CD4-positive, CD25-positive, alpha-beta regulatory T cell (primary cell): ENCODE measurements at regions not wholly inside any gene's neighbourhood (a gene's known extent, or its start where the extent isn't known, plus 50 kb on each side); places are given as distances from the start of the nearest gene placed in this dataset.
A peak's percentile ranks its signal among the peaks of the same experiment; 100 is the strongest.

ENCODE experiments used
- ATAC-seq, 2 donors: fragments of 150-1000 bp; cut with Tn5 transposase; one replicate each; pipeline ENCODE4 v1.10.0; 2021; ENCODE audit warnings: low read depth in 2 of 2, moderate number of reproducible peaks in 2 of 2, moderate library complexity in 1 of 2
- DNase-seq, 3 donors: peaks; one replicate each; pipeline versions ENCODE4 v3.0.0 to v3.0.0-alpha.2; 2012 to 2022; ENCODE audit warnings: mixed read lengths in 1 of 3
- H3K27ac ChIP-seq: one replicate; pipeline ENCODE4 v1.7.0; 2013; ENCODE audit warnings: mild to moderate bottlenecking, low read length; ENCODE audit not compliant: insufficient read depth, poor library complexity, severe bottlenecking
- H3K27me3 ChIP-seq: one replicate; pipeline ENCODE4 v1.7.0; 2013; ENCODE audit warnings: low read length; ENCODE audit not compliant: control insufficient read depth, insufficient read depth
- H3K36me3 ChIP-seq: one replicate; pipeline ENCODE4 v1.7.0; 2013; ENCODE audit warnings: mild to moderate bottlenecking, low read length, moderate library complexity; ENCODE audit not compliant: control insufficient read depth, insufficient read depth
- H3K4me1 ChIP-seq: 2 replicates; pipeline ENCODE4 v1.7.0; 2013; ENCODE audit warnings: mild to moderate bottlenecking, low read length; ENCODE audit not compliant: insufficient read depth, control insufficient read depth, poor library complexity, severe bottlenecking
- H3K4me3 ChIP-seq: one replicate; pipeline ENCODE4 v1.7.0; 2013; ENCODE audit warnings: low read depth, mild to moderate bottlenecking, low read length, moderate library complexity
- H3K9me3 ChIP-seq, 2 experiments: 1 replicate in 1 of 2; 2 replicates in 1 of 2; pipeline ENCODE4 v1.7.0; 2013; ENCODE audit warnings: low read length in 2 of 2, mild to moderate bottlenecking in 1 of 2, moderate library complexity in 1 of 2; ENCODE audit not compliant: control insufficient read depth in 2 of 2
- H3K27ac Mint-ChIP-seq, 3 donors: one replicate each; pipeline ENCODE4 v1.8.0; 2020 to 2022; ENCODE audit warnings: mild to moderate bottlenecking in 3 of 3, mixed read lengths in 3 of 3, moderate library complexity in 2 of 3
- H3K27me3 Mint-ChIP-seq: one replicate; pipeline ENCODE4 v1.8.0; 2022; ENCODE audit warnings: mild to moderate bottlenecking, mixed read lengths
- H3K36me3 Mint-ChIP-seq: one replicate; pipeline ENCODE4 v1.8.0; 2020; ENCODE audit warnings: mixed read lengths
- H3K4me1 Mint-ChIP-seq, 4 donors: one replicate each; pipeline ENCODE4 v1.8.0; 2020 to 2022; ENCODE audit warnings: mixed read lengths in 4 of 4, mild to moderate bottlenecking in 1 of 4
- H3K4me3 Mint-ChIP-seq, 4 donors: one replicate each; pipeline ENCODE4 v1.8.0; 2020 to 2022; ENCODE audit warnings: mild to moderate bottlenecking in 4 of 4, mixed read lengths in 4 of 4, moderate library complexity in 3 of 4
- H3K9me3 Mint-ChIP-seq, 7 donors: one replicate each; pipeline ENCODE4 v1.8.0; 2020 to 2022; ENCODE audit warnings: mixed read lengths in 7 of 7, mild to moderate bottlenecking in 3 of 7, moderate library complexity in 2 of 7

DNA sequence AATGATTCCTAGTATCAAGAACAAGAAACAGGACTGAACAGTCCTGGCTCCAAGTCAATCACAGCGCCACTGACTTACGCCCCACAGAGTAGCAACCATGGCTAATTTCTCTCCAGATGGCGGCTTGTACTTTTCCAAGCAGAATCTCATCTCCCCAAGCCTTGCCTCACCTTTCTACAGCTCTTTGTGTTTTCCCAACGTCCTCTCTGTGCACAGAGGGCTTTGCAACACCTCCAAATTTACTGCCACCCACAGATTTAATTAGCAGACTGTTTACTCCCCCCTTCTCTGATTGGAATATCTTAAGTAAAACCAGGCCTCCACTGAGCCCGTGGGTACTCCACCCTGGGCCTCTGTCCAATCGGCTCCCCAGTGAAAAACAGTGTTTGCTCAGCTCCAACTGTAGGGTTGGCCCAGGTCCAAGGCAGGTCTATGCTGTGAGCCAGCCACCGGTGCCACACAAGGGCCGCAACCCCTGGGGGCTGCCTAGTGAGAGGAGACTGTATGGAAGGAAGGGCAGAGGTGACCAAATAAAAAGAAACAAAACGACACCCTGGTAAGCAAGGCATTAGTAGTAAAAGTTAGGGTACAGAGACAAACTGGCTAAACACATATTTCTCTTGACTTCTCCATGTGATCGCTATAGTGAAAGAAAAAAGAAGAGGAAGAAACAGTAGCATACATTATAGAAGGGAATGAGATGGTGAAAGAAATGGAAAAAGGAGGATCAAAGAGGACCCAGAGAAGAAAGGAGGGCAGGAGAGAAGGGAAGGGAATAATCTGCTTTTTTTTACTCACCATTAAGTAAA, 128.4 kb upstream of the SOD1 start:
- Histone ChIP-seq H3K4me3 (no peak overlapping the region), H3K9me3 (no peaks in the 10 kb centered on the region), H3K4me1 (no peaks in the 10 kb centered on the region), H3K27me3 (no peaks in the 10 kb centered on the region), H3K36me3 (no peaks in the 10 kb centered on the region), H3K27ac (no peak overlapping the region)
- Mint-ChIP-seq H3K9me3 (no peaks in the 10 kb centered on the region), H3K27me3 (no peaks in the 10 kb centered on the region), H3K36me3 (no peaks in the 10 kb centered on the region), H3K4me1 (peaks cover 0 to 11% (median 6%) of the 10 kb centered on the region in 4 donors), H3K27ac (no peak overlapping the region), H3K4me3 (no peak overlapping the region)
- no peak for ATAC-seq
- DNase-seq: no peak

DNA sequence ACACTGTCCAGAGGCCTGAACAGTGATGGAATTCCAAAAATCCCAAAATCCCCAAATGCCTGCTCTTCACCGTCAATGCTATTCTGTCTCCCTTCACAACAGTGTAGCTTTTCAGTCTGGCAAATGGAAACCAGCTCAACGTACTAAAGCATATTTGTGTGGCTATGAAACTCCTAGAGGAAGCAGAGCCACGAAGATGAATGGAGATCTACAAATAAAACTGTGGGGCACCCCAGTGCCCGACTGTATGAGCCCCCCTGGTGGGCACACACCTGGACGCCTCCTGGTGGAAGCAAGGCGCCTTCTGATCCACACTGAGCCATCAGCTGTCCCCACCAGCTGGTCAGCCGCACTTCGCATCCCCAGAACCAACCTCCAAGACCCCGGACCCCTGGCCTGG, 129.1 kb upstream of the SOD1 start:
- H3K36me3 ChIP-seq: no peaks in the 10 kb centered on the region
- no peak overlapping the region for H3K4me3 ChIP-seq
- no peak overlapping the region for H3K4me3 Mint-ChIP-seq
- no peak overlapping the region for H3K27ac Mint-ChIP-seq
- H3K9me3 ChIP-seq: no peaks in the 10 kb centered on the region
- no peak for DNase-seq
- H3K27me3 ChIP-seq: no peaks in the 10 kb centered on the region
- no peak for ATAC-seq
- H3K36me3 Mint-ChIP-seq: no peaks in the 10 kb centered on the region
- H3K4me1 ChIP-seq: no peaks in the 10 kb centered on the region
- H3K27me3 Mint-ChIP-seq: peaks cover under 1% of the 10 kb centered on the region
- H3K27ac ChIP-seq: no peak overlapping the region
- H3K9me3 Mint-ChIP-seq: no peaks in the 10 kb centered on the region
- H3K4me1 Mint-ChIP-seq: peaks cover 0 to 11% (median 6%) of the 10 kb centered on the region in 4 donors

DNA sequence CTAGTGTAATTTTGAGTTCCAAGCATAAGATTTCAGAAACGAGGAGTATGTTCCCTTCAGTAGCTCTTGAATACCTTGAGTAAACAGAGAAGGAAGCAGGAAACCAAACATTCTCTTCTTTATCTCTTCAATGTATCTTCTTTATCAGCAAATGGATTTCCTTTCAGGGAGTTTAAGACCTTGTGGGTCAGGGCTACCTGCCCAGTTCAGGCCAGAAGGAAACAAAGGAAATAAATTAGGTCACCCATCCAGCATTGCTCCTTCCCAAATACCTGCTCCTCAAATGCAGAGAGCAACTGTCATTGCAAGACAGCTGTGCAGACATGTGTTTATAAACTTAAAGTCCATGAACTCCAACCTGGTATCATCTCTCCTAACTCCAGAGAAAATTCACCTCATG, 130.1 kb upstream of the SOD1 start:
- Histone ChIP-seq H3K27ac (no peak overlapping the region), H3K27me3 (no peaks in the 10 kb centered on the region), H3K9me3 (no peaks in the 10 kb centered on the region), H3K4me1 (no peaks in the 10 kb centered on the region), H3K36me3 (no peaks in the 10 kb centered on the region), H3K4me3 (no peak overlapping the region)
- Mint-ChIP-seq H3K9me3 (no peaks in the 10 kb centered on the region), H3K27ac (no peak overlapping the region), H3K36me3 (no peaks in the 10 kb centered on the region), H3K27me3 (peaks cover 4% of the 10 kb centered on the region), H3K4me3 (no peak overlapping the region), H3K4me1 (peaks cover 0 to 11% (median 6%) of the 10 kb centered on the region in 4 donors)
- ATAC-seq (no peak), DNase-seq (no peak)

DNA sequence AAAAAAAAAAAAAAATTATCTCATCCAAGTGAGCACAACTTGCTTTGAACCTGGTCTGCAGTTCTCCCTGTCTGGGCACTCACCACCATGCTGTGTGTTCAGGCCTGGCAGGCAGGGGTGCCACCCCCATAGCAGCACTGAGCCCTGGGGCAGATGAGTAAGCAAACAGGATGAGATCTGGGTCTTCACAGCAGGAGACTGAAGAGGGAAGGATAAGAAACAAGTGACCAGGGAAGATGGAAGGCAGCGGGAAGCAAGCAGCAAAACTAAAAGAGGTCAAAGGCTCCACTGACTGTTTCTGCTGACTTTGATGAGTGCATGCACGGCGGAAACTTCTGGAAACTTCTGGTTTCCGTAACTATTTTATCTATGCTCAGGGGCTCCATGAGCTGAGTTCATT, 133.5 kb upstream of the SOD1 start:
- DNase-seq (no peak), ATAC-seq (no peak)
- H3K4me1 ChIP-seq: no peaks in the 10 kb centered on the region
- H3K36me3 ChIP-seq: no peaks in the 10 kb centered on the region
- Mint-ChIP-seq H3K36me3 (no peaks in the 10 kb centered on the region), H3K27ac (peak overlapping the region in 1 of 3 donors; percentile 3), H3K9me3 (no peaks in the 10 kb centered on the region), H3K4me1 (peaks cover 4 to 11% (median 6%) of the 10 kb centered on the region in 4 donors), H3K4me3 (no peak overlapping the region), H3K27me3 (peaks cover 4% of the 10 kb centered on the region)
- no peak overlapping the region for H3K4me3 ChIP-seq
- H3K9me3 ChIP-seq: no peaks in the 10 kb centered on the region
- H3K27ac ChIP-seq: no peak overlapping the region
- H3K27me3 ChIP-seq: no peaks in the 10 kb centered on the region

DNA sequence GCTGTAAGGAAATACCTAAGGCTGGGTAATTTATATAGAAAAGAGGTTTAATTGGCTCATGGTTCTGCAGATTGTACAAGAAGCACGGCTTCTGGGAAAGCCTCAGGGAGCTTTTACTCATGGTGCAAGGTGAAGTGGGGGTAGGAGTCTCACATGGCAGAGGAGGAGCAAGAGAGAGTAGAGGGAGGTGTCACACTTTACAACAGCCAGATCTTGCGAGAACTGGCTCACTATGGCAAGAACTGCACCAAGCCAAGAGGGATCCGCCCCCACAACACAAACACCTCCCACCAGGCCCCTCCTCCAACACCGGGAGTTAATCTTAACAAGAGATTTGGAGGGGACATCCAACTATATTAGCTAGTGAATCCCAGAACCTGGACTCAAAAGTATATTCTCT, 135.4 kb upstream of the SOD1 start:
- peaks cover 0 to 6% (median under 1%) of the 10 kb centered on the region in 4 donors for H3K4me1 Mint-ChIP-seq
- H3K4me3 Mint-ChIP-seq: no peak overlapping the region
- no peaks in the 10 kb centered on the region for H3K4me1 ChIP-seq
- no peak overlapping the region for H3K27ac ChIP-seq
- H3K4me3 ChIP-seq: no peak overlapping the region
- H3K9me3 Mint-ChIP-seq: no peaks in the 10 kb centered on the region
- no peaks in the 10 kb centered on the region for H3K36me3 ChIP-seq
- H3K36me3 Mint-ChIP-seq: no peaks in the 10 kb centered on the region
- H3K27me3 ChIP-seq: no peaks in the 10 kb centered on the region
- peaks cover 4% of the 10 kb centered on the region for H3K27me3 Mint-ChIP-seq
- no peak for ATAC-seq
- no peak for DNase-seq
- H3K27ac Mint-ChIP-seq: no peak overlapping the region
- no peaks in the 10 kb centered on the region for H3K9me3 ChIP-seq

DNA sequence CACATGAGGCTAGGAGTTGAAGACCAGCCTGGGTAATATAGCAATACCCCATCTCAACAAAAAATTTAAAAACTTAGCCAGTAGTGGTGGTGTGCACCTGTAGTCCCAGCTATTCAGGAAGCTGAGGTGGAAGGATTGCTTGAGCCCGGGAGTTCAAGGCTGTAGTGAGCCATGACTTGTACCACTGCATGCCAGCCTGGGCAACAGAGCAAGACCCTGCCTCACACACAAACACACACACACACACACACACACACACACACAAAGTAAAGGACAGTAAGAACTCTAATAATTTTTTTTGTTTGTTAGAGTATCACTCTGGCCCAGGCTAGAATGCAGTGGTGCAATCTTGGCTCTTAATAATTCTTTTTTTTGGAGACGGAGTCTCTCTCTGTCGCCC, 138.0 kb upstream of the SOD1 start:
- H3K4me3 ChIP-seq: no peak overlapping the region
- no peaks in the 10 kb centered on the region for H3K36me3 ChIP-seq
- Mint-ChIP-seq H3K4me3 (no peak overlapping the region), H3K9me3 (no peaks in the 10 kb centered on the region), H3K4me1 (peaks cover 0 to 6% (median 0%) of the 10 kb centered on the region in 4 donors), H3K27me3 (peaks cover 4% of the 10 kb centered on the region), H3K36me3 (no peaks in the 10 kb centered on the region), H3K27ac (no peak overlapping the region)
- no peak overlapping the region for H3K27ac ChIP-seq
- DNase-seq (no peak), ATAC-seq (no peak)
- H3K27me3 ChIP-seq: no peaks in the 10 kb centered on the region
- H3K9me3 ChIP-seq: no peaks in the 10 kb centered on the region
- H3K4me1 ChIP-seq: no peaks in the 10 kb centered on the region

DNA sequence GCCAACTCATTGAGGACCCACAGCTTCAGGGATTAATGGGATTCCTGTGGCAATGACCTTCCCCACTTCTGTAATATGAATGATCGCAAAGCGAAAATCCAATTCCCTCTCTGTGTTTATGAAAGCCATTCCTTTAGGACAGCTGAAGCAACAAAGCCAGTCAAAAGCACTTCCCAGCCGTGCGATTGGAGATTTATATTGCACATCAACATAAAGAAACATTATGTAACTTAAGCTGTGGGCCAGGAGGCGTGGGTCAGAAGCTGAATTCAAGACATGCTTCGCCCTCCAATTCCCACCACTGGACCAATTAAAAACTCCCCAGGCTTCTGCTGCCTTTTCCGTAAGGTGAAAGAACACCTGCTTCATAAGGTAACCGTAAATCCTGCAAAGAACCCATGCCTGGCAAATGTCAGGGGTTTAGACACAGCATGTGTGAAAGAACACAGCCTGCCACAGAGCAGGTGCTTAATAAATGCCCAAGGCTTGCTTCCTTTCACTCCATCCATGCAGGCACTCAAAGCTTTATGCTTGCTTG, 138.9 kb upstream of the SOD1 start:
- no peaks in the 10 kb centered on the region for H3K4me1 ChIP-seq
- no peak for DNase-seq
- no peak overlapping the region for H3K27ac ChIP-seq
- Mint-ChIP-seq H3K27me3 (peaks cover 4% of the 10 kb centered on the region), H3K4me3 (no peak overlapping the region), H3K36me3 (no peaks in the 10 kb centered on the region), H3K4me1 (peaks cover 0 to 6% (median 0%) of the 10 kb centered on the region in 4 donors), H3K27ac (no peak overlapping the region), H3K9me3 (no peaks in the 10 kb centered on the region)
- H3K4me3 ChIP-seq: no peak overlapping the region
- H3K36me3 ChIP-seq: no peaks in the 10 kb centered on the region
- H3K27me3 ChIP-seq: no peaks in the 10 kb centered on the region
- no peak for ATAC-seq
- no peaks in the 10 kb centered on the region for H3K9me3 ChIP-seq

DNA sequence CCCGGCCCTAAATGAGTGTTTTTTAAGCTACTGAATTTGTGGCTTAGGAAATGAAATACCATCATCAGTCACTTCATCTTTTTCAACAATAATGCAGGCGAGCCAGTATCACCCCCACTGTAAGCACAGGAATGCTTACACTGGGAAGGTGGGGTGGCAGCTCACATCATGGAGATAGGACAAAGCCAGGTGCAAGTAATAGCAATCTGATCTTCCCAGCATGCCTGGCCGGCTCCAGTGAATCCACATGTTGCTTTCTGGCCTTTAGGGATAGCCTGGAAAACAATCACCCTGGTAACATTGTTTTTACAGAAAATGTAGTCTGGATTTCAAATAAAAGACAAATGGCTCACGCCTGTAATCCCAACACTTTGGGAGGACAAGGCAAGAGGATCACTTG, 140.9 kb upstream of the SOD1 start:
- no peak overlapping the region for H3K4me3 ChIP-seq

More for the DNA sequence above, 140.9 kb upstream of the SOD1 start:
- no peaks in the 10 kb centered on the region for H3K27me3 Mint-ChIP-seq
- peaks cover 2% of the 10 kb centered on the region for H3K27me3 ChIP-seq
- no peak for DNase-seq
- H3K4me1 Mint-ChIP-seq: peaks cover 0 to 6% (median 0%) of the 10 kb centered on the region in 4 donors
- H3K36me3 Mint-ChIP-seq: peaks cover 4% of the 10 kb centered on the region
- no peak overlapping the region for H3K27ac Mint-ChIP-seq
- no peak for ATAC-seq
- no peaks in the 10 kb centered on the region for H3K9me3 Mint-ChIP-seq
- H3K27ac ChIP-seq: no peak overlapping the region
- no peaks in the 10 kb centered on the region for H3K36me3 ChIP-seq
- no peaks in the 10 kb centered on the region for H3K4me1 ChIP-seq
- H3K4me3 Mint-ChIP-seq: no peak overlapping the region
- H3K9me3 ChIP-seq: no peaks in the 10 kb centered on the region
